ENCODE measurements at regions not wholly inside any gene's neighbourhood (a gene's known extent, or its start where the extent isn't known, plus 50 kb on each side); places are given as distances from the start of the nearest gene placed in this dataset.

GRCh38 chr5:74055486-74056106 lies 429.6 kb downstream of the ARHGEF28 start:
- no peak for FAIRE-seq
- no peak for DNase-seq (ENCODE audit: insufficient read length, low spot score)

GRCh38 chr5:74054641-74055421 lies 428.8 kb downstream of the ARHGEF28 start:
- DNase-seq (ENCODE audit: insufficient read length, low spot score) (no peak), FAIRE-seq (no peak)

GRCh38 chr5:74054139-74054538 lies 428.1 kb downstream of the ARHGEF28 start:
- no peak for DNase-seq (ENCODE audit: insufficient read length, low spot score)
- no peak for FAIRE-seq

- DNase-seq (ENCODE audit: insufficient read length, low spot score): no peak
- FAIRE-seq: no peak
These were observed 426.6 kb downstream of the ARHGEF28 start for GRCh38 chr5:74052441-74053221.

GRCh38 chr5:74051076-74051475 lies 425.1 kb downstream of the ARHGEF28 start:
- FAIRE-seq (no peak), DNase-seq (ENCODE audit: insufficient read length, low spot score) (no peak)

- no peak for FAIRE-seq
- no peak for DNase-seq (ENCODE audit: insufficient read length, low spot score)
These were observed 418.9 kb downstream of the ARHGEF28 start for GRCh38 chr5:74044936-74045335.

- FAIRE-seq: no peak
- DNase-seq (ENCODE audit: insufficient read length, low spot score): no peak
These were observed 417.0 kb downstream of the ARHGEF28 start for GRCh38 chr5:74042959-74043358.

GRCh38 chr5:74042559-74042958 lies 416.6 kb downstream of the ARHGEF28 start:
- FAIRE-seq (no peak), DNase-seq (ENCODE audit: insufficient read length, low spot score) (no peak)

GRCh38 chr5:74041913-74042312 lies 415.9 kb downstream of the ARHGEF28 start:
- FAIRE-seq (no peak), DNase-seq (ENCODE audit: insufficient read length, low spot score) (no peak)

GRCh38 chr5:74040811-74041491 lies 415.0 kb downstream of the ARHGEF28 start:
- no peak for DNase-seq (ENCODE audit: insufficient read length, low spot score)
- no peak for FAIRE-seq

GRCh38 chr5:74040065-74040551 lies 414.1 kb downstream of the ARHGEF28 start:
- FAIRE-seq (no peak), DNase-seq (ENCODE audit: insufficient read length, low spot score) (no peak)

- no peak for DNase-seq (ENCODE audit: insufficient read length, low spot score)
- FAIRE-seq: no peak
These were observed 411.3 kb downstream of the ARHGEF28 start for GRCh38 chr5:74037321-74037720.

GRCh38 chr5:74035521-74035937 lies 409.5 kb downstream of the ARHGEF28 start:
- DNase-seq (ENCODE audit: insufficient read length, low spot score) (peak; percentile 8), FAIRE-seq (peak; percentile 83)

GRCh38 chr5:74034733-74035132 lies 408.7 kb downstream of the ARHGEF28 start:
- FAIRE-seq (peak; percentile 26), DNase-seq (ENCODE audit: insufficient read length, low spot score) (no peak)

- no peak for DNase-seq (ENCODE audit: insufficient read length, low spot score)
- no peak for FAIRE-seq
These were observed 406.6 kb downstream of the ARHGEF28 start for GRCh38 chr5:74032617-74033016.

- no peak for FAIRE-seq
- no peak for DNase-seq (ENCODE audit: insufficient read length, low spot score)
These were observed 405.5 kb downstream of the ARHGEF28 start for GRCh38 chr5:74031536-74031935.

GRCh38 chr5:74030821-74031220 lies 404.8 kb downstream of the ARHGEF28 start:
- FAIRE-seq (no peak), DNase-seq (ENCODE audit: insufficient read length, low spot score) (no peak)

- DNase-seq (ENCODE audit: insufficient read length, low spot score) (no peak), FAIRE-seq (no peak)
These were observed 404.4 kb downstream of the ARHGEF28 start for GRCh38 chr5:74030371-74030770.

- FAIRE-seq (peak; percentile 45), DNase-seq (ENCODE audit: insufficient read length, low spot score) (no peak)
These were observed 403.0 kb downstream of the ARHGEF28 start for GRCh38 chr5:74028976-74029375.

- no peak for DNase-seq (ENCODE audit: insufficient read length, low spot score)
- FAIRE-seq: no peak
These were observed 402.4 kb downstream of the ARHGEF28 start for GRCh38 chr5:74028406-74028805.

Data from GM19239 (cell line).